Left cardiac atrium (tissue), 4 donors: ENCODE measurements at regions not wholly inside any gene's neighbourhood (a gene's known extent, or its start where the extent isn't known, plus 50 kb on each side); places are given as distances from the start of the nearest gene placed in this dataset.

ENCODE experiments used
- ATAC-seq, 2 donors: fragments of 200-7000 bp; cut with Tn5 transposase; one replicate each; pipeline ENCODE4 v1.9.1; 2020; ENCODE audit warnings: mild to moderate bottlenecking in 2 of 2, moderate library complexity in 2 of 2
- DNase-seq: peaks from one replicate; pipeline ENCODE4 v3.0.0-alpha.2; 2020
- intact Hi-C, 2 donors: fragments of 100-400 bp; cut with DNase I; formaldehyde crosslinking; loops; one replicate each; pipeline versions ENCODE4 v1.14.1 to v1.15.1; 2022 to 2023
- donor health status: DM: no; HTN: yes; CAD: no.
- donor health status: DM: no; HTN: yes; CAD: no; lungs with severe emphysema.
- donor health status: DM: yes; HTN: yes; CAD: no.
- donor health status: Dilated cardiomyopathy.

DNA sequence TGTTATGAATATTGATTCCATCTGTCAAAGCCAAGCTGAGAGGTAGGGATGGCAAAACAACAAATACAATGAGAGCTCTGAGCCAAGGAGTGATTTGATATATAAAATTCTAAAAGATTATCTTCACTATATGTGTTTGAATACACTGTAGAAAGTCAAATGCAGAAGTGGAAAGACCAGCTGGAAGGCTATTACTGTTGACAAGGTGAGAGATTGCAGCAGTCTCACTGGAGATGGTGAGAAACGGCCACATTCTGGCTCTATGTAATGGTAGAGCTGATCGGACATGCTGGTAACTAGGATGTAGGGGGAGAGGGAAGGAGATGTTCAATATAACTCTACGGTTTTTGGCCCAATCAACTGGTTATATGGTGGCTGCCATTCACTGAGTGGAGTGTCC, 434.2 kb upstream of the SUCLG2 start:
- ATAC-seq, result no peak
- intact Hi-C loops, result no loop called here
- DNase-seq, result no peak

- DNase-seq (no peak), ATAC-seq (no peak)
- intact Hi-C loops, result no loop called here
Measured at GRCh38 chr3:68088216-68088615, 433.8 kb upstream of the SUCLG2 start.

DNA sequence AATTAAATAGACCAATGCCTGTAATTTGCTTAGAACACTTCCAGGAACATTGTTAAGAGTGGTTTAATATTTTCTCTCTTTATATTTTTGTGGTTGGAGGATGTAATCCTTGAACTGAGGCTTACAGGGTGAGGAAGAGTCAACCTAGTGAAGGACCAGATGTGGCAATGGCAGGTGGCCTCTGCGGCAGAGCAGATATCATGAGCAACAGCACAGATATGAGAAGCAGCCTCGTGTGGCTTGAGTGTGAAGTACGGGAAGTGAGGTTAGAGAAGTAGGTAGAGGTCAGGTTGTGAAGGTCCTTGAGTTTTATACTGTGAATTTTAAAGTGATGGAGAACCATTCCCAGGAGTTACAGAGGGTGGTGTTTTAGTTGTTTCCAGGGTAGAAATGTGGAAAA, 417.6 kb upstream of the SUCLG2 start:
- DNase-seq, result no peak
- ATAC-seq, result no peak
- intact Hi-C loops, result no loop called here

- intact Hi-C loops, result no loop called here
- DNase-seq, result no peak
- ATAC-seq, result no peak
Measured at GRCh38 chr3:68070186-68070585, 415.8 kb upstream of the SUCLG2 start.

DNA sequence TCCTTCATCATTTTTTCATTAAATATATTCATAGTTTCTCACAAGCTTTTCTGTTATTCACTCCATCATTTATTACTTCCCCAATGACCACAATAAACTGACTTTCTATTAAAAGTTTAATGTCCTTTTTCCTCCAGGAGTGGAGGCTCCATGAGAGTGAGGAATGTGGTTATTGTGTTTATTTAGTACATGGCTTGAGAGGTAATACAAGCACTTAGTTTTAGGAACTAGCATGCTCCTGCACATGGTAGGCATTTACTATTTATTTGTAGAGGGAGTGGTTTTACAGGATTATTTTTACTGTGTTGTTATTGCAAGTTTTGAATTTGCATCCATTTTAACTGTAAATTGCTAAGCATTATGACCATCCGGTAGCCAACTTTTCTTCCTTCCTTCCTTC, 412.9 kb upstream of the SUCLG2 start:
- ATAC-seq, result no peak
- no peak for DNase-seq
- intact Hi-C loops, result no loop called here

- ATAC-seq, result no peak
- intact Hi-C loops, result no loop called here
- DNase-seq, result no peak
Measured at GRCh38 chr3:68062926-68063325, 408.5 kb upstream of the SUCLG2 start.

- intact Hi-C loops, result no loop called here
- ATAC-seq (no peak), DNase-seq (no peak)
Measured at GRCh38 chr3:68060910-68061309, 406.5 kb upstream of the SUCLG2 start.

- DNase-seq (no peak), ATAC-seq (no peak)
- intact Hi-C loops, result no loop called here
Measured at GRCh38 chr3:68060191-68060590, 405.8 kb upstream of the SUCLG2 start.

DNA sequence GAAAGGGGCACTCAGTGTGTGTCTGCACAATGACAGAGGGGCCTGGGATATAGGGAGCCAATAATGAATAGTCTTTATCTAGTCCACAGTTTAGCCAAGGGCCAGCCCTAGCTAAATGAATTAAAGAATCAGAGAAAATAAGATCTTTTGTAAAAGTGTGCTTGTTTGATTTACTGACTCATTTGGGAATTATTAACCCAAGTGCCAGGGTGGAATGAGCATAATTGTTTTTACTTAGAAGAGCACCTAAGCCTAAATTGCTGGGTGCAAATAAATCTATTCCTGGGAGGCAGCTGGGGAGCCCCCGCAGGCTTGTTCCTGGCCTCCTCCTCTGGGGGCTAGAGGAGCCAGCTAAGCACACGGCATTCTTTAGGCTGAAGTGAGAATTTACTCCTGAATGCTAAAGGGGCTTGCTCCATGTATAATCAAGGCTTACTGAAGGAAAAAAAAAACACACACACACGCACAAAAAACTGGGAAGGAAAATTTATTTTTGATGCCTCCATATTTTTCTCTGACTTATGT, 405.3 kb upstream of the SUCLG2 start:
- DNase-seq (no peak), ATAC-seq (no peak)
- intact Hi-C loops, result no loop called here

- intact Hi-C loops, result no loop called here
- DNase-seq (no peak), ATAC-seq (no peak)
Measured at GRCh38 chr3:68057637-68058320, 403.4 kb upstream of the SUCLG2 start.

DNA sequence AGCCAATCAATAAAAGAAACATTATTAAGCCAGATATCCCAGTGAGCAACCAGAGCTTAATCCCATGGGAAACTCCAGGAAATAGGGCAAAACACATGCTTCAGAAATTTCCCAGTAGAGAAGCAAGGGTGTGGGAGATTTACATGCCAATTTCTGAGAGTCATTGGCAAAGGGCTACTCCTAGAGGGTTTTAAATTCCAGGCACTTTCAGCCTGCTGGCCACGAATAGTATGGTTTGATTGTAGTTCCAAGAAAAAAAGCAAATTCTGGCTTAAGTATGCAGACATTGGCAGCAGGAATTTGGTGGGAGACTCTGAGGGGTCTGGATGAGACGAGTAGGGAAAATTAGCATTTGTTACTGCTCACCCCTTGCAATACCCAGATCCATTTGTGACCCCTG, 402.1 kb upstream of the SUCLG2 start:
- DNase-seq, result no peak
- intact Hi-C loops, result no loop called here
- ATAC-seq, result no peak

- intact Hi-C loops, result no loop called here
- DNase-seq (no peak), ATAC-seq (no peak)
Measured at GRCh38 chr3:68055215-68055614, 400.8 kb upstream of the SUCLG2 start.

DNA sequence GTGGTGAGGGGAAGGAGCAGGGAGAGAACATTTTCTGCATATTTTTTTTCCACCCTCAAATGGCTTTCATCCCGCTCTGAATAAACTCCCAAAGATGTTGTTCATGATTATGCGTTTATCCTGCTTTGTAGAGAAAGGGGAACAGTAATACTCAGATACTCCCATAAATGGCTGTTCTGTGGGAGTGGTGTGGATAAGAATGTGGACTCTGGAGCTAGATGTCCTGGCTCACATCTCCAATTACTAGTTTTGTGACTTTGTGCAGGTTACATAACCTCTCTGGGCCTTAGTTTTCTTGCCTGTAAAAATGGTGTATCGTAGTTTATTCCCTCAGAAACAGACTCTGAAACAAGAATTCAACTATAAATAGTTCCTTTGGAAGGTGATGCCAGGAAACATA, 395.4 kb upstream of the SUCLG2 start:
- intact Hi-C loops, result no loop called here
- DNase-seq (no peak), ATAC-seq (no peak)

- intact Hi-C loops, result no loop called here
- no peak for ATAC-seq
- DNase-seq, result no peak
Measured at GRCh38 chr3:68045976-68046375, 391.6 kb upstream of the SUCLG2 start.

DNA sequence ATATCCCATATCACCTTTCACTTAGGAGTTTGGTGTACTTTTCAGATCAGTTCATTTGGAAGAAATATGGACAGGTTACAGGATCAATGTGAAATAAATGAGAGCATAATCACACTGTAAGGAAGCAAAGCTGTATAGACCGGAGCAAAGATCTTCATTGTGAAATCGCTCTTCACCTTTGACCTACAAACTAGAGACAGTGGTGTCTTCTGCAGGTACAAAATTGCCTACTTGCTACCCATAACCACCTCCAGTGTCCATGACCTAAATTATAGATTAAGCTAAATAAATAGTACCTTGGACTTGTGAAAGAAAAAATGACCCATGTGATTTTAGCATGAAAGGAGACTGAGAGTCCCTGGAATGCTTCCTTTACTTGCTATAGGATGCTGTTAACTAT, 379.5 kb upstream of the SUCLG2 start:
- ATAC-seq (no peak), DNase-seq (no peak)
- intact Hi-C loops, result no loop called here

GRCh38 chr3:68032209-68032608, 377.8 kb upstream of the SUCLG2 start:
- intact Hi-C loops, result no loop called here
- ATAC-seq (no peak), DNase-seq (no peak)

DNA sequence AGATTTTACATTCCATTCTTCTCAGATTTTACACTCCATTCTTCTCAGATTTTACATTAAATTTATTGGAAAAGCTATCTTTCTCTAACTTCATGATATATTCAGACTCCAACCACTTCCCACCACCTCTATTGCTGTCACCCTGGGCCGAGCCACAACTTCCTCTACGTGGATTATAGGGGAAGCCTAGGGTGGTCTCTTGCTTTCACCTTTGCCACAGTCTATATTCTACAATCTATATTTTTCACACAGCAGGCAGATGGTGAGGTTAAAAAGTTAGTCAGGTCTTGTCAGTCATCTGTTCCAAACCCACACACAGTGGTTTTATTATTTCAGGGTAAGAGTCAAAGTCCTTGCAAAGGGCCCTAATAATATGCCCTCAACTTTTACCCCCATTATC, 370.8 kb upstream of the SUCLG2 start:
- ATAC-seq (no peak), DNase-seq (no peak)
- intact Hi-C loops, result no loop called here

DNA sequence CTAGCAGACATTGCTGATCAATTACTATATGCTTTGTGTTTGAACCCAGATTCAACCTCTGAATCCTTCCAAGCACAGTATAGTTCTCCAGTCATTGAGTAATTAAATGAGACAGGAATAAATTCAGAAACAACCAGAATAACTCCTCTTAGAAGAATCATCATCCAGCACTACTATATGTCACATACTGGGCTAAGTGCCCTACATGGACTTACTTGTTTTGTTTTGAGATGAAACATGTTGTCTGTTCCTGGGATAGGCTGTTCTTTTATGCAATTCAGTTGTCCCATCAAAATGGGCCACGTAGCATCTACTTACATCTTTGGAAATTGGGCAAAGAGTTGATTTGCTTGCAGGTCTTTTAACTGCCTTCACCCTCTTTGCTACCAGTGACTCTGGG, 365.5 kb upstream of the SUCLG2 start:
- ATAC-seq, result no peak
- intact Hi-C loops, result no loop called here
- no peak for DNase-seq

DNA sequence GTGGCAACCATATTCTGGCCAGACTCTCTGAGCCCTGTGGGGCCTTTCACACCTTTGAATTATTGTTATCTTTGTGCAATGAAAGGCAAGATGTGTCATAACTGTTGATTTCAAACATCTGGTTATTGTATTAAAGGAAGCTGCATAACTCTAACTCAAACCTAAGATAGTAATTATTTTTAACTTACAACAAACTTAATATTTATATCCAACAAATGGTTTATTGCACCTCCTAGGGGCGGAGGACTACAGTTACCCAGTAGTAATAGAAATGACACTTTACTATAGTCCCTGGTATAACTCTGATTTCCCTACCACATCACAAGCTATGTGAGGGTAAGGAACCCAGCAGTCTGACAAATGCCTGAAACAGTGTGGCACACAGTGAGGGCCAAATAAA, 363.9 kb upstream of the SUCLG2 start:
- intact Hi-C loops, result no loop called here
- ATAC-seq (no peak), DNase-seq (no peak)

- DNase-seq, result no peak
- ATAC-seq, result no peak
- intact Hi-C loops, result no loop called here
Measured at GRCh38 chr3:68017069-68017468, 362.7 kb upstream of the SUCLG2 start.

- DNase-seq (no peak), ATAC-seq (no peak)
- intact Hi-C loops, result no loop called here
Measured at GRCh38 chr3:68009900-68010299, 355.5 kb upstream of the SUCLG2 start.
